Fibroblast of villous mesenchyme (primary cell): ENCODE measurements at regions not wholly inside any gene's neighbourhood (a gene's known extent, or its start where the extent isn't known, plus 50 kb on each side); places are given as distances from the start of the nearest gene placed in this dataset.

Source experiments
- DNase-seq: peaks from one replicate; pipeline ENCODE4 v3.0.0-alpha.2; 2010; ENCODE audit warnings: low read depth
- H3K4me3 ChIP-seq: 2 replicates; pipeline ENCODE4 v1.5.1; 2011; ENCODE audit warnings: low read depth, mild to moderate bottlenecking, low read length
- TF ChIP-seq, protein P1 (sequence below): IDR thresholded peaks from 2 replicates; pipeline ENCODE4 v1.5.1; 2012; ENCODE audit warnings: low read depth, mild to moderate bottlenecking, low read length; ENCODE audit not compliant: insufficient read depth

DNA sequence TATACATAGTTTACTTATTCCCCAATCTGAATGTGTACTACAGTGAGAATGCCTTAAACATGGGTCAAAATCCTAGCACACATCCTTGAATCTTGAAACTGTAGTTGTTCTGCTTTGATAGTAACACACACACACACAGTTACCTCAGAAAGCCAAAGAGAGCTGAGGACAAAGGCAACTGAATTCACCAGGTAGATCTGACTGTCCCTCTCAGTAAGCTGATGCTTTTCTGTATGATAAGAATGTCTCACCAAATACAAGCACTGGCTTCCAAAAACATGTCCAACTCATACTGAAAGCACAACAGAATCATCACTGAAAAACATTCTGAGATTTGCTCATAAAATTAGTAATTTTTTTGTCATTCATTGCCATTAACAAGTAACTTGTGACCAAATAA, 104.3 kb upstream of the DYNLRB2 start:
- DNase-seq: no peak
- TF ChIP-seq, protein P1, sequence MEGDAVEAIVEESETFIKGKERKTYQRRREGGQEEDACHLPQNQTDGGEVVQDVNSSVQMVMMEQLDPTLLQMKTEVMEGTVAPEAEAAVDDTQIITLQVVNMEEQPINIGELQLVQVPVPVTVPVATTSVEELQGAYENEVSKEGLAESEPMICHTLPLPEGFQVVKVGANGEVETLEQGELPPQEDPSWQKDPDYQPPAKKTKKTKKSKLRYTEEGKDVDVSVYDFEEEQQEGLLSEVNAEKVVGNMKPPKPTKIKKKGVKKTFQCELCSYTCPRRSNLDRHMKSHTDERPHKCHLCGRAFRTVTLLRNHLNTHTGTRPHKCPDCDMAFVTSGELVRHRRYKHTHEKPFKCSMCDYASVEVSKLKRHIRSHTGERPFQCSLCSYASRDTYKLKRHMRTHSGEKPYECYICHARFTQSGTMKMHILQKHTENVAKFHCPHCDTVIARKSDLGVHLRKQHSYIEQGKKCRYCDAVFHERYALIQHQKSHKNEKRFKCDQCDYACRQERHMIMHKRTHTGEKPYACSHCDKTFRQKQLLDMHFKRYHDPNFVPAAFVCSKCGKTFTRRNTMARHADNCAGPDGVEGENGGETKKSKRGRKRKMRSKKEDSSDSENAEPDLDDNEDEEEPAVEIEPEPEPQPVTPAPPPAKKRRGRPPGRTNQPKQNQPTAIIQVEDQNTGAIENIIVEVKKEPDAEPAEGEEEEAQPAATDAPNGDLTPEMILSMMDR: no peak
- H3K4me3 ChIP-seq: no peak overlapping the region

DNA sequence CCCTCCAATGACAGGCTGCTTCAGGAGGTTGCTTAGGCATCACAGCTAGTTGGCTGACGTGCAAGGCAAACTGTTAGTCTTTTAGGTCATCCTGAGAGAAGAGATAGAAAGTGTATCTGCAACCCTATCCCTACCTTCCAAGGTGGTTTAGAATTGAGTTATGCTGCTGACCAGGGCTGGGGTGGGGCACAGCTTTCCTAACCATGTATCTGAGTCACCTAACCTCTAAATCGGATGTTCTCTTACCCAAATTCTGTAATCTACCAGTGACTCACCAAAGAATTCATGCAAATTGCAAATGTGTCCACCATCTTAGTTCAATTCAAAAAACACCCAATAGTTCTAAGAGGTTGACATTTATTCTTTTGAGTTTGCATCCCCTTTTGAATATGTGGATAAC, 107.2 kb upstream of the DYNLRB2 start:
- DNase-seq: no peak
- TF ChIP-seq, protein P1: no peak
- H3K4me3 ChIP-seq: no peak overlapping the region

- TF ChIP-seq, protein P1: no peak
- H3K4me3 ChIP-seq: no peak overlapping the region
Observed at GRCh38 chr16:80427795-80428194, 113.0 kb upstream of the DYNLRB2 start.

GRCh38 chr16:80418517-80419355, 122.1 kb upstream of the DYNLRB2 start:
- TF ChIP-seq, protein P1: no peak
- H3K4me3 ChIP-seq: no peak overlapping the region
- DNase-seq: no peak

More at GRCh38 chr16:80427795-80428194, 113.0 kb upstream of the DYNLRB2 start:
- no peak for DNase-seq

DNA sequence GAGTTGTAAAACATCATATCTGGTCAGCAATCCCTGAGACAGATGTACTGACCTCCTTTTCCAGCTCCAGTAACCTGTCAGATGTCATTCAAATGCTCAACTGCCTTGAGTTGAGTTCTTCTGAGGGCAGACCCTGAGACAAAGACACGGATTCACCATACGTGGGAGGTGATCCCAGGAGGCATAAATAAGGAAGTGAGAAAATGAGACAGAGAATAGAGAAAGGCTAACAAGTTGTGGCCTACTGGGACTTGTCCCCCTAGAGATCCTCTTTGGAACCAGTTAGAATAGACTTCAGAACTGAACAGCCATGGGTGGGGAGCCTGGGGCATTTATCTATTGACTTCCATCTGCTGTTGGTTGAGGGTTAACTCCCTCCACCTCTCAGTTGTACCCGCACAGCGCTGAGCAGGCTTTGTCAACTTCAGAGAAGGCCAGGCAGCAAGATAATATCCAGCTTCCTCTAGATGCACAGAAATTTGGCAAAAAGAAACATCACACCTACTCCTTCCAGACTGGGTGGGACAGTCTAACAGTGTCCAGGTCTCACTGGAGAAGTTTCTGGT, 123.0 kb upstream of the DYNLRB2 start:
- TF ChIP-seq, protein P1: no peak
- DNase-seq: no peak
- no peak overlapping the region for H3K4me3 ChIP-seq

- DNase-seq: no peak
- no peak overlapping the region for H3K4me3 ChIP-seq
- TF ChIP-seq, protein P1: no peak
Observed at GRCh38 chr16:80408014-80408413, 132.8 kb upstream of the DYNLRB2 start.
